DND-41 (cell line): ENCODE measurements at regions not wholly inside any gene's neighbourhood (a gene's known extent, or its start where the extent isn't known, plus 50 kb on each side); places are given as distances from the start of the nearest gene placed in this dataset.

ENCODE experiments used
- ATAC-seq: fragments of 200-7000 bp; cut with Tn5 transposase; 3 replicates; pipeline ENCODE4 v1.9.1; 2021; ENCODE audit warnings: low read depth; ENCODE audit not compliant: insufficient read depth
- DNase-seq: peaks from one replicate; pipeline ENCODE4 v3.0.0-alpha.2; 2020
- H2AFZ ChIP-seq: 2 replicates; pipeline ENCODE4 v1.6.0; 2012; ENCODE audit warnings: low read depth, low read length
- H3K27ac ChIP-seq: 2 replicates; pipeline ENCODE4 v1.5.1; 2012; ENCODE audit warnings: low read length, inconsistent platforms
- H3K27me3 ChIP-seq: fragments of 200-600 bp; sonication (generic); 2 replicates; pipeline ENCODE4 v1.6.0; 2012; ENCODE audit warnings: low read length, mild to moderate bottlenecking, inconsistent platforms; ENCODE audit not compliant: insufficient read depth, poor library complexity
- H3K36me3 ChIP-seq: 2 replicates; pipeline ENCODE4 v1.5.1; 2012; ENCODE audit warnings: low read length, inconsistent platforms; ENCODE audit not compliant: insufficient read depth
- H3K4me1 ChIP-seq: 2 replicates; pipeline ENCODE4 v1.5.1; 2012; ENCODE audit warnings: mild to moderate bottlenecking, low read length; ENCODE audit not compliant: insufficient read depth
- H3K4me2 ChIP-seq: 2 replicates; pipeline ENCODE4 v1.6.0; 2012; ENCODE audit warnings: mild to moderate bottlenecking, moderate library complexity, low read length, inconsistent platforms; ENCODE audit not compliant: insufficient read depth
- H3K4me3 ChIP-seq, 2 experiments: fragments of 200-600 bp in 1 of 2; shearing (Covaris generic) in 1 of 2; 2 replicates each; pipeline ENCODE4 v1.5.1; 2012 to 2016; ENCODE audit warnings: inconsistent platforms in 2 of 2, low read length in 2 of 2, mild to moderate bottlenecking in 2 of 2, low read depth in 1 of 2, moderate library complexity in 1 of 2
- H3K79me2 ChIP-seq: 2 replicates; pipeline ENCODE4 v1.6.0; 2012; ENCODE audit warnings: low read length, inconsistent platforms; ENCODE audit not compliant: insufficient read depth
- H3K9ac ChIP-seq: 2 replicates; pipeline ENCODE4 v1.6.0; 2012; ENCODE audit warnings: low read depth, mild to moderate bottlenecking, inconsistent platforms, low read length, moderate library complexity
- H3K9me3 ChIP-seq: 2 replicates; pipeline ENCODE4 v1.5.1; 2012; ENCODE audit warnings: low read length, moderate library complexity, mild to moderate bottlenecking, inconsistent platforms; ENCODE audit not compliant: insufficient read depth, severe bottlenecking
- H4K20me1 ChIP-seq: 2 replicates; pipeline ENCODE4 v1.6.0; 2012; ENCODE audit warnings: low read length; ENCODE audit not compliant: insufficient read depth
- EZH2 ChIP-seq: IDR thresholded peaks from 3 replicates; pipeline ENCODE4 v1.6.1; 2012; ENCODE audit warnings: borderline replicate concordance, low read depth, mild to moderate bottlenecking, moderate library complexity, low read length, inconsistent platforms; ENCODE audit not compliant: severe bottlenecking
- TF ChIP-seq, protein P1 (sequence below): IDR thresholded peaks from 2 replicates; pipeline ENCODE4 v1.5.1; 2012; ENCODE audit warnings: borderline replicate concordance, low read length, moderate library complexity, mild to moderate bottlenecking; ENCODE audit not compliant: poor library complexity, severe bottlenecking; ENCODE audit errors: extremely low read depth

DNA sequence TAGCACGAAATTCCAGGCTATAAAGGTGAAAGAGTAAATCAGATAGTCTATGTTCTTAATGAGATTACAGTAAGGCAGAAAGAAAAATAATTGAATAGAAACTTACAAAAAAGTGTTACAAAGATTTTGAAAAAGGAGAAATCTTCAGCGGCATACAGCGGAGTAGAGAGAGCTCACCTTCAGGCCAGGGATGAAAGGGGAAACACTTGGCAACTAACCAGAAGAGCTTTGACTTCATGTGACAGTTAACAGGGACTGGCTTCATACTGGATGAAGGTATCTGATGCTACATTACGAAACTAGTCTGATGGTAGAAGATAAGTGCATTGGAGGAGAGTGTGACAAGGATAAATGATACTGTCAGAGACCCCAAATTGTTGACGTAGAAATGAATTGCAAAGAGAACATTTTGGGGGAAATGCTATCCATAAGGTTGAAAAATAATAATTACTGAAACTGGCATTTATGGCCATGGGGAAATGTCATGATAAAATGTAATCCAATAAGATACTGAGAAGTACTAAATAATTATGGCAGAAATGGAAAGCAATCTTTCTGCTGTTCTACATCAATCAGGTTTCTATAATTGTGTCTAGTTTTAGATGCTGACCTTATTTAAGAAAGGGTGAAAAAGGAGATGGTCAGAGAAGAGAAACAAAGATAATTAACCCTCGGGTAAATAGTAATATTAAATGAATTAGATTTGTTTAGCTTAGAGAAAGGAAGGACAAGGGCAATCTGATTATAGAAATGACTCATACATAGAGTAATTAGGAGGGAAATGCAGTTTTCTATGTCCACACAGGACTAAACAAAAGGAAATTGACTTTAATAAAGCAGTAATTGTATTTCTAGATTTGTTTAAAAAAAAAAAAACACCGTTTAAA, 808.7 kb downstream of the NCAM2 start:
- no peaks in the 10 kb centered on the region for H3K36me3 ChIP-seq
- H3K9ac ChIP-seq, result no peak overlapping the region
- no peak overlapping the region for H2AFZ ChIP-seq
- H3K27me3 ChIP-seq, result no peaks in the 10 kb centered on the region
- ATAC-seq, result no peak
- H3K4me3 ChIP-seq, result no peak overlapping the region
- H3K4me1 ChIP-seq, result no peaks in the 10 kb centered on the region
- no peak overlapping the region for H3K27ac ChIP-seq
- no peaks in the 10 kb centered on the region for H4K20me1 ChIP-seq
- H3K79me2 ChIP-seq, result no peaks in the 10 kb centered on the region
- H3K4me2 ChIP-seq, result no peak overlapping the region
- TF ChIP-seq EZH2, result no peak
- TF ChIP-seq, protein P1, sequence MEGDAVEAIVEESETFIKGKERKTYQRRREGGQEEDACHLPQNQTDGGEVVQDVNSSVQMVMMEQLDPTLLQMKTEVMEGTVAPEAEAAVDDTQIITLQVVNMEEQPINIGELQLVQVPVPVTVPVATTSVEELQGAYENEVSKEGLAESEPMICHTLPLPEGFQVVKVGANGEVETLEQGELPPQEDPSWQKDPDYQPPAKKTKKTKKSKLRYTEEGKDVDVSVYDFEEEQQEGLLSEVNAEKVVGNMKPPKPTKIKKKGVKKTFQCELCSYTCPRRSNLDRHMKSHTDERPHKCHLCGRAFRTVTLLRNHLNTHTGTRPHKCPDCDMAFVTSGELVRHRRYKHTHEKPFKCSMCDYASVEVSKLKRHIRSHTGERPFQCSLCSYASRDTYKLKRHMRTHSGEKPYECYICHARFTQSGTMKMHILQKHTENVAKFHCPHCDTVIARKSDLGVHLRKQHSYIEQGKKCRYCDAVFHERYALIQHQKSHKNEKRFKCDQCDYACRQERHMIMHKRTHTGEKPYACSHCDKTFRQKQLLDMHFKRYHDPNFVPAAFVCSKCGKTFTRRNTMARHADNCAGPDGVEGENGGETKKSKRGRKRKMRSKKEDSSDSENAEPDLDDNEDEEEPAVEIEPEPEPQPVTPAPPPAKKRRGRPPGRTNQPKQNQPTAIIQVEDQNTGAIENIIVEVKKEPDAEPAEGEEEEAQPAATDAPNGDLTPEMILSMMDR, result no peak
- no peak for DNase-seq
- peaks cover 3% of the 10 kb centered on the region for H3K9me3 ChIP-seq

DNA sequence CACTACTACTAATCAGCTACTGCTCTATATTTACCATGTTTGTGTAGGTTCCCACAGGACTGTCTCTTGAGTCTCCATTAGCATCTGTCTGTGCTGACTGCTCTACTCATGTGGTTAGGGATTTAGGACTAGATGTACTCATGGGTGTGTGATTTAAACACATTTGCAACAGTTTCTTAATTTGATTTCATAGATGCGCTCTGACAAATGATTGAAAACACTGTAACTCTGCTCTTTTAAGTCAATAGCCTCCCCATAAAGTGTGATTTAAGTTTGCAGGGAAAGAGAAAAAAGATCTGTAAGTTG, 809.3 kb downstream of the NCAM2 start:
- no peak overlapping the region for H3K27ac ChIP-seq
- H2AFZ ChIP-seq, result no peak overlapping the region
- H3K79me2 ChIP-seq, result no peaks in the 10 kb centered on the region
- H3K36me3 ChIP-seq, result no peaks in the 10 kb centered on the region
- H3K27me3 ChIP-seq, result no peaks in the 10 kb centered on the region
- no peak overlapping the region for H3K4me3 ChIP-seq
- DNase-seq (no peak), ATAC-seq (no peak)
- TF ChIP-seq, protein P1, result no peak
- TF ChIP-seq EZH2, result no peak
- no peak overlapping the region for H3K4me2 ChIP-seq
- peaks cover 3% of the 10 kb centered on the region for H3K9me3 ChIP-seq
- H4K20me1 ChIP-seq, result no peaks in the 10 kb centered on the region
- no peaks in the 10 kb centered on the region for H3K4me1 ChIP-seq
- H3K9ac ChIP-seq, result no peak overlapping the region

DNA sequence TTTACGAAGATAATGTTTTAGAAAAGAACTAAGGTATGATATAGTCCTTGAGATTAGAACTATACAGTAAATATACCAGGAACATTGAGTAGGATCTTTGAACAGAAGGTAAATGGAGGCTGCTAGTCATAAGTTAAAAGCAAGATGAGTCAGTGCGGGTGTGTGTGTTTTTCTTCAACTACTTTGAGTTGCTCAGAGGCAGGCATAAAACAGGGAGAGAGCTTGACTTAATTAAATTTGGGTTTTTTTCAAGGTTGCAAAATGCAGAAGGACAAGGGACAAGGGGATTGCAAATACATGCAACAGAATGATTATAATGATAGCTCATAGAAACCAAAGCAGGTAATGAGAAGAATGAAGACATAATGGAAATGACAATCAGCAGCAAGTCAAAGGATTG, 815.1 kb downstream of the NCAM2 start:
- ATAC-seq (no peak), DNase-seq (no peak)
- Histone ChIP-seq H3K4me2 (no peak overlapping the region), H3K36me3 (no peaks in the 10 kb centered on the region), H4K20me1 (no peaks in the 10 kb centered on the region), H2AFZ (no peak overlapping the region), H3K4me1 (no peaks in the 10 kb centered on the region), H3K9ac (no peak overlapping the region), H3K4me3 (no peak overlapping the region), H3K9me3 (no peaks in the 10 kb centered on the region), H3K79me2 (no peaks in the 10 kb centered on the region), H3K27ac (no peak overlapping the region), H3K27me3 (no peaks in the 10 kb centered on the region)
- TF ChIP-seq EZH2, result no peak
- TF ChIP-seq, protein P1, result no peak
